Esophagus muscularis mucosa (tissue), 4 donors: ENCODE measurements at regions not wholly inside any gene's neighbourhood (a gene's known extent, or its start where the extent isn't known, plus 50 kb on each side); places are given as distances from the start of the nearest gene placed in this dataset.

Source experiments
- EP300 ChIP-seq: sonication (generic); formaldehyde crosslinking; IDR thresholded peaks from one replicate; pipeline ENCODE4 v1.6.1; 2017; ENCODE audit warnings: antibody characterized with exemption
- POLR2A ChIP-seq: fragments of 450-650 bp; IDR thresholded peaks from one replicate; pipeline ENCODE4 v1.6.1; 2017; ENCODE audit warnings: antibody characterized with exemption, moderate library complexity, mild to moderate bottlenecking, low read depth
- POLR2AphosphoS5 ChIP-seq, 2 donors: sonication (generic); formaldehyde crosslinking; IDR thresholded peaks; one replicate each; pipeline ENCODE4 v1.6.1; 2017; ENCODE audit warnings: antibody characterized with exemption in 2 of 2
- TF ChIP-seq, protein P1 (sequence below), 3 experiments: fragments of 200-600 bp in 2 of 3; fragments of 450-650 bp in 1 of 3; sonication (generic) in 2 of 3; IDR thresholded peaks; one replicate each; pipeline ENCODE4 v1.5.1; 2017 to 2019; ENCODE audit warnings: antibody characterized with exemption in 3 of 3, mild to moderate bottlenecking in 2 of 3, moderate library complexity in 1 of 3

DNA sequence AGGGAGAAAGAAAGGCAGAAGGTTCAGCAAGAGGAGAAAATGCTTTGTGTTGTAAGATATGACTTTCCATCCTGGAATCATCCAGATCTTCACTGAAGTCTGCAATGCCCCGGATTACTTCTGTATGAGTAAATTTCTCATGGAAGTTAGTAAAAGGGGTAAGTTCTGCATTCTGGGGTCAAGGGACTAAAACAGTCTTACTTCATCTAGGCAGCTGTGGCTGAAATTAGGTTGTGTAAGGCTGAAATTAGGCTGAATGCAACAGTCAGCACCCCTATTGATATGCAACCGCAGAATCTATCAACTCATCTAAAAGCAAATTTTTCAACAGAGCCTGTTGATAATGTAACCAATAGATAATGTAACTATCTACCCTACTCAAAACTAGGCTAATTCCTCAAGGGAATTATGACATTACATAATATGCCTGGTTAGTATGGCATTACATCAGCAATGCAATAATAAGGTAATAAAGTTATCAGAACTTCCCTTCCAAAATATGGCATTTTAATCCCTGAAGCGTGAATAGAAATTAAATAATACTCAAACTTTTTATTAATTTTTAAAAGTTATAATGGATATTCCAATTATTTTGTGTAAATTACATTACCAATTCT lies 671.7 kb upstream of the CITED2 start:
- TF ChIP-seq POLR2A = no peak
- TF ChIP-seq POLR2AphosphoS5 (IDR thresholded peaks at IDR 0.05) = no peak
- TF ChIP-seq, protein P1, sequence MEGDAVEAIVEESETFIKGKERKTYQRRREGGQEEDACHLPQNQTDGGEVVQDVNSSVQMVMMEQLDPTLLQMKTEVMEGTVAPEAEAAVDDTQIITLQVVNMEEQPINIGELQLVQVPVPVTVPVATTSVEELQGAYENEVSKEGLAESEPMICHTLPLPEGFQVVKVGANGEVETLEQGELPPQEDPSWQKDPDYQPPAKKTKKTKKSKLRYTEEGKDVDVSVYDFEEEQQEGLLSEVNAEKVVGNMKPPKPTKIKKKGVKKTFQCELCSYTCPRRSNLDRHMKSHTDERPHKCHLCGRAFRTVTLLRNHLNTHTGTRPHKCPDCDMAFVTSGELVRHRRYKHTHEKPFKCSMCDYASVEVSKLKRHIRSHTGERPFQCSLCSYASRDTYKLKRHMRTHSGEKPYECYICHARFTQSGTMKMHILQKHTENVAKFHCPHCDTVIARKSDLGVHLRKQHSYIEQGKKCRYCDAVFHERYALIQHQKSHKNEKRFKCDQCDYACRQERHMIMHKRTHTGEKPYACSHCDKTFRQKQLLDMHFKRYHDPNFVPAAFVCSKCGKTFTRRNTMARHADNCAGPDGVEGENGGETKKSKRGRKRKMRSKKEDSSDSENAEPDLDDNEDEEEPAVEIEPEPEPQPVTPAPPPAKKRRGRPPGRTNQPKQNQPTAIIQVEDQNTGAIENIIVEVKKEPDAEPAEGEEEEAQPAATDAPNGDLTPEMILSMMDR (IDR thresholded peaks at IDR 0.05) = no peak
- no peak for TF ChIP-seq EP300
